ENCODE measurements at regions not wholly inside any gene's neighbourhood (a gene's known extent, or its start where the extent isn't known, plus 50 kb on each side); places are given as distances from the start of the nearest gene placed in this dataset.

GRCh38 chr2:149727927-149728326 is 140.4 kb upstream of the MMADHC start:
- intact Hi-C loops (cut with micrococcal nuclease) = no loop called here
- dilution Hi-C loops (cut with MboI; ENCODE audit: extremely low pct_ligation_motif_present, low sequenced_read_pairs) = no loop called here
- ChIA-PET CTCF (no interaction called here), POLR2A (no interaction called here)
- no peak overlapping the region for H3K9ac ChIP-seq (replicated peaks; ENCODE audit: extremely low read depth, insufficient read depth, low read length)
- no peak overlapping the region for H3K4me2 ChIP-seq (ENCODE audit: insufficient read depth, low read length)
- H3K4me1 ChIP-seq (ENCODE audit: control insufficient read depth, extremely low read depth, insufficient read depth, low read length) = peaks cover 11% of the 10 kb centered on the region
- no peaks in the 10 kb centered on the region for H3K36me3 ChIP-seq (ENCODE audit: control insufficient read depth in 2 of 2, extremely low read depth in 1 of 2, insufficient read depth in 2 of 2, low read length in 2 of 2)
- DNase-seq (ENCODE audit: low read depth, low spot score) = no peak
- H3K27ac ChIP-seq (ENCODE audit: insufficient read depth, low read depth, low read length) = no peak overlapping the region
- peak; percentile 43 for FAIRE-seq
- no peak overlapping the region for H3K4me3 ChIP-seq (replicated peaks in 1 of 3; ENCODE audit: insufficient read depth in 1 of 3, low read depth in 1 of 3, low read length in 3 of 3)
- no peaks in the 10 kb centered on the region for H3K9me3 ChIP-seq (replicated peaks; ENCODE audit: control insufficient read depth, insufficient read depth, low read length)
- H2AFZ ChIP-seq (ENCODE audit: low read depth, low read length) = no peak overlapping the region
- no peak for TF ChIP-seq MYC (IDR thresholded peaks at IDR 0.05; ENCODE audit: low read depth, low read length)
- TF ChIP-seq POLR2A (IDR thresholded peaks at IDR 0.05; ENCODE audit: low read depth, low read length) = no peak
- TF ChIP-seq POLR2AphosphoS5 (IDR thresholded peaks at IDR 0.05; ENCODE audit: insufficient read depth, low read depth, low read length) = no peak
- TF ChIP-seq FOS (IDR thresholded peaks at IDR 0.05; ENCODE audit: borderline replicate concordance, insufficient read depth, low read length) = no peak
- TF ChIP-seq GATA2 (IDR thresholded peaks at IDR 0.05; ENCODE audit: insufficient read depth, insufficient read length, low read depth, low read length) = no peak
- TF ChIP-seq MAX (IDR thresholded peaks at IDR 0.05; ENCODE audit: insufficient read depth, insufficient read length) = no peak
- TF ChIP-seq EZH2 (IDR thresholded peaks at IDR 0.05; ENCODE audit: borderline replicate concordance, low read depth, low read length, severe bottlenecking) = no peak
- no peak for TF ChIP-seq CTCF (IDR thresholded peaks at IDR 0.05; ENCODE audit: extremely low read depth in 1 of 2, insufficient read depth in 1 of 2, low read depth in 1 of 2, low read length in 2 of 2)
- no peak for TF ChIP-seq JUN (IDR thresholded peaks at IDR 0.05; ENCODE audit: borderline replicate concordance, insufficient read depth, insufficient read length, low read depth)
- H3K9me1 ChIP-seq (replicated peaks; ENCODE audit: control insufficient read depth, extremely low read depth, insufficient read depth, low read length) = no peaks in the 10 kb centered on the region
- BruUV-seq (replicated peaks) = no TSS peak
- no peaks in the 10 kb centered on the region for H3K79me2 ChIP-seq (ENCODE audit: control insufficient read depth, insufficient read depth, low read length)
- no peaks in the 10 kb centered on the region for H4K20me1 ChIP-seq (replicated peaks; ENCODE audit: control insufficient read depth, extremely low read depth, insufficient read depth, low read length)
- no peaks in the 10 kb centered on the region for H3K27me3 ChIP-seq (ENCODE audit: control insufficient read depth in 2 of 2, insufficient read depth in 2 of 2, low read length in 2 of 2)
